ENCODE measurements at regions not wholly inside any gene's neighbourhood (a gene's known extent, or its start where the extent isn't known, plus 50 kb on each side); places are given as distances from the start of the nearest gene placed in this dataset.

DNA sequence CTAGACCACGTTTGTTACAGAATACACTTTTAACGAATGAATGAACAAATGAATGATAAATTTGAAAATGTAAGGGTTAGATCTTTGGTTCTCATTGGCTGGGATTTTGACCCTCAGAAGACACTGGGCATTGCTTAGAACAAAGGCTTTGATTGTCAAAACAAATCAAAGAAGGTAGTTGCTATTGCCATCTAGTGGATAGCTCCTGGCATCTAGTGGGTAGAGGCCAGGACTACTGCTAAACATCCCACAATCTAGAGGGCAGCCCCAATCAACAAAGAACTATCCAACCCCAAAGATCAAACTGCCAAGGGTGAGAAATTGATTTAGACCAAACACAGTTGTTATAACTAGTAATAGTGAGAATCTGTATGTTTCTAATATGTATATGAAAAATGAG is 552.3 kb downstream of the KCNJ3 start:
- Histone ChIP-seq H3K9ac (ENCODE audit: low read depth, low read length) (no peak overlapping the region), H3K9me3 (ENCODE audit: control insufficient read depth, insufficient read depth, low read length) (peaks cover 2% of the 10 kb centered on the region; the same call in 1 of the 2 replicates), H3K14ac (replicated peaks; ENCODE audit: low read depth, low read length) (no peak overlapping the region), H3K4me3 (ENCODE audit: insufficient read depth, low read depth, low read length) (no peak overlapping the region), H4K5ac (ENCODE audit: low read depth, low read length) (no peak overlapping the region), H2AFZ (replicated peaks; ENCODE audit: low read length, poor library complexity) (no peak overlapping the region), H2BK5ac (ENCODE audit: low read depth, low read length, poor library complexity, severe bottlenecking) (no peak overlapping the region), H3K4ac (ENCODE audit: low read depth, low read length) (no peak overlapping the region), H2AK9ac (replicated peaks; ENCODE audit: low read depth, low read length, poor library complexity) (no peak overlapping the region), H3K56ac (ENCODE audit: extremely low read depth, insufficient read depth, low read length) (no peak overlapping the region), H2AK5ac (ENCODE audit: low read depth, low read length) (no peak overlapping the region), H4K20me1 (ENCODE audit: insufficient read depth, low read length) (no peaks in the 10 kb centered on the region), H3K27ac (ENCODE audit: insufficient read depth, low read length) (no peak overlapping the region), H3K18ac (ENCODE audit: low read depth, low read length) (no peak overlapping the region), H3K4me2 (ENCODE audit: low read depth, low read length) (no peak overlapping the region), H2BK15ac (ENCODE audit: low read depth, low read length) (no peak overlapping the region), H3K79me1 (ENCODE audit: low read depth in 1 of 2, low read length in 2 of 2) (no peaks in the 10 kb centered on the region), H4K91ac (ENCODE audit: insufficient read depth, low read depth, low read length) (no peak overlapping the region), H3K4me1 (ENCODE audit: control insufficient read depth, insufficient read depth, low read length) (no peaks in the 10 kb centered on the region), H3K36me3 (ENCODE audit: control insufficient read depth, insufficient read depth, low read length) (no peaks in the 10 kb centered on the region), H4K8ac (ENCODE audit: low read depth in 2 of 2, low read length in 2 of 2) (no peak overlapping the region), H3K27me3 (ENCODE audit: control insufficient read depth, insufficient read depth, low read length) (no peaks in the 10 kb centered on the region), H3K9me1 (ENCODE audit: insufficient read depth, low read length) (no peaks in the 10 kb centered on the region), H2BK20ac (ENCODE audit: low read depth, low read length) (no peak overlapping the region), H2BK120ac (ENCODE audit: low read depth, low read length) (no peak overlapping the region), H3K23ac (ENCODE audit: low read depth, low read length) (no peak overlapping the region)
- BruUV-seq (replicated peaks) = no TSS peak
- dilution Hi-C loops (cut with HindIII; ENCODE audit: low sequenced_read_pairs, unreplicated experiment) (no loop called here), intact Hi-C loops (cut with micrococcal nuclease) (no loop called here), in situ Hi-C loops (cut with MboI; ENCODE audit: low sequenced_read_pairs) (no loop called here)
- ATAC-seq (ENCODE audit: low read depth) (no peak), DNase-seq (no peak)
- TF ChIP-seq MAZ (IDR thresholded peaks at IDR 0.05; ENCODE audit: borderline replicate concordance, low read depth, low read length) (no peak), SMC3 (IDR thresholded peaks at IDR 0.05; ENCODE audit: low read depth, low read length) (no peak)
- ChIA-PET POLR2A (ENCODE audit: unreplicated experiment) (no interaction called here), CTCF (no interaction called here)
- WGBS, 2 experiments (ENCODE audit: extremely low coverage in 2 of 2, insufficient read length in 1 of 2) = no CpG with 5 or more reads among the region's 2 CpGs

Data from IMR-90 (cell line).